B cell (primary cell): ENCODE measurements at regions not wholly inside any gene's neighbourhood (a gene's known extent, or its start where the extent isn't known, plus 50 kb on each side); places are given as distances from the start of the nearest gene placed in this dataset.
A peak's percentile ranks its signal among the peaks of the same experiment; 100 is the strongest.

Source experiments
- ATAC-seq: fragments of 200-7000 bp; cut with Tn5 transposase; one replicate; pipeline ENCODE4 v1.10.0; 2021; ENCODE audit warnings: low read depth, mild to moderate bottlenecking, moderate number of reproducible peaks, moderate library complexity
- CTCF ChIA-PET: fragments of 350-600 bp; sonication (Branson Sonifier 250); formaldehyde crosslinking; loops from one replicate; lab custom pipeline; 2021; ENCODE audit warnings: antibody characterized with exemption, inconsistent platforms; lab: Charles Lee
- POLR2A ChIA-PET: fragments of 350-600 bp; sonication (Branson Sonifier 250); formaldehyde crosslinking; loops from one replicate; lab custom pipeline; 2021; ENCODE audit warnings: antibody characterized with exemption; lab: Charles Lee
- DNase-seq: peaks from one replicate; pipeline ENCODE4 v3.0.0; 2013
- H2AFZ ChIP-seq: 2 replicates; pipeline ENCODE4 v1.6.1; 2012; ENCODE audit warnings: mild to moderate bottlenecking, low read depth, low read length; ENCODE audit not compliant: insufficient read depth, poor library complexity, severe bottlenecking
- H3K27ac ChIP-seq, 2 donors: 1 replicate in 1 of 2; 2 replicates in 1 of 2; pipeline ENCODE4 v1.5.1; 2012 to 2013; ENCODE audit warnings: low read length in 2 of 2, mild to moderate bottlenecking in 2 of 2, moderate library complexity in 1 of 2
- H3K27me3 ChIP-seq, 4 experiments: fragments of 200-600 bp in 1 of 4; sonication (generic) in 1 of 4; replicated peaks in 1 of 4; 1 replicate in 2 of 4; 2 replicates in 2 of 4; pipeline versions ENCODE4 v1.6.1 to v1.7.0; 2013 to 2016; ENCODE audit warnings: low read length in 3 of 4, mild to moderate bottlenecking in 2 of 4, mixed read lengths in 1 of 4, moderate library complexity in 1 of 4; ENCODE audit not compliant: insufficient read depth in 4 of 4, control insufficient read depth in 3 of 4; ENCODE audit errors: control extremely low read depth in 1 of 4
- H3K36me3 ChIP-seq, 2 experiments: replicated peaks in 1 of 2; 1 replicate in 1 of 2; 2 replicates in 1 of 2; pipeline versions ENCODE4 v1.6.1 to v1.7.1; 2013; ENCODE audit warnings: low read length in 1 of 2; ENCODE audit not compliant: insufficient read depth in 2 of 2, control insufficient read depth in 1 of 2; ENCODE audit errors: control extremely low read depth in 1 of 2, extremely low read depth in 1 of 2
- H3K4me1 ChIP-seq, 2 donors: fragments of 200-600 bp in 1 of 2; sonication (generic) in 1 of 2; 1 replicate in 1 of 2; 2 replicates in 1 of 2; pipeline versions ENCODE4 v1.5.1 to v1.6.1; 2013 to 2017; ENCODE audit warnings: low read length in 2 of 2; ENCODE audit not compliant: control insufficient read depth in 2 of 2, insufficient read depth in 2 of 2
- H3K4me2 ChIP-seq: replicated peaks from 2 replicates; pipeline ENCODE3; 2012; ENCODE audit warnings: mild to moderate bottlenecking, low read depth, low read length; ENCODE audit not compliant: poor library complexity, severe bottlenecking
- H3K4me3 ChIP-seq, 5 experiments: fragments of 200-600 bp in 1 of 5; sonication (generic) in 1 of 5; 1 replicate in 3 of 5; 2 replicates in 2 of 5; pipeline versions ENCODE4 v1.5.1 to v1.7.0; 2011 to 2016; ENCODE audit warnings: low read length in 4 of 5, mild to moderate bottlenecking in 4 of 5, low read depth in 2 of 5, control low read depth in 1 of 5, moderate library complexity in 1 of 5; ENCODE audit not compliant: insufficient read depth in 1 of 5; ENCODE audit errors: control extremely low read depth in 1 of 5, extremely low read depth in 1 of 5
- H3K79me2 ChIP-seq: fragments of 200-600 bp; sonication (generic); one replicate; pipeline ENCODE4 v1.6.0; 2016; ENCODE audit warnings: low read length; ENCODE audit not compliant: control insufficient read depth, insufficient read depth
- H3K9ac ChIP-seq: fragments of 200-600 bp; sonication (generic); 2 replicates; pipeline ENCODE4 v1.6.1; 2017; ENCODE audit warnings: mild to moderate bottlenecking, low read length, moderate library complexity
- H3K9me3 ChIP-seq, 3 donors: one replicate each; pipeline versions ENCODE4 v1.6.1 to v1.7.1; 2013; ENCODE audit warnings: low read length in 2 of 3; ENCODE audit not compliant: control insufficient read depth in 2 of 3, insufficient read depth in 1 of 3; ENCODE audit errors: control extremely low read depth in 1 of 3
- H4K20me1 ChIP-seq: 2 replicates; pipeline ENCODE4 v1.6.0; 2012; ENCODE audit warnings: mild to moderate bottlenecking, low read length; ENCODE audit not compliant: insufficient read depth, control insufficient read depth, poor library complexity, severe bottlenecking
- H3K27ac Mint-ChIP-seq: one replicate; pipeline ENCODE4 v1.8.0; 2021; ENCODE audit warnings: mixed read lengths
- H3K27me3 Mint-ChIP-seq: one replicate; pipeline ENCODE4 v1.8.0; 2021; ENCODE audit warnings: mixed read lengths
- H3K4me1 Mint-ChIP-seq: one replicate; pipeline ENCODE4 v1.8.0; 2021; ENCODE audit warnings: mixed read lengths
- H3K4me3 Mint-ChIP-seq: one replicate; pipeline ENCODE4 v1.8.0; 2021; ENCODE audit warnings: mixed read lengths
- H3K9me3 Mint-ChIP-seq: one replicate; pipeline ENCODE4 v1.8.0; 2022; ENCODE audit warnings: mixed read lengths; ENCODE audit not compliant: insufficient read depth
- EZH2 ChIP-seq: IDR thresholded peaks from 2 replicates; pipeline ENCODE4 v1.6.1; 2012; ENCODE audit warnings: borderline replicate concordance, low read depth, mild to moderate bottlenecking, moderate library complexity, low read length; ENCODE audit not compliant: insufficient read depth, poor library complexity, severe bottlenecking
- WGBS: methylation state at CpG from one replicate; pipeline ENCODE4 v1.1.5; 2013; ENCODE audit warnings: missing lambda C conversion rate; ENCODE audit not compliant: insufficient coverage; 5-methylcytosine and 5-hydroxymethylcytosine counted together
- intact Hi-C: fragments of 100-400 bp; cut with micrococcal nuclease; formaldehyde crosslinking; loops from one replicate; pipeline ENCODE4 v1.10.0; 2022
- TF ChIP-seq, protein P1 (sequence below): fragments of 200-600 bp; IDR thresholded peaks from one replicate; pipeline ENCODE4 v1.8.0; 2022; ENCODE audit warnings: antibody characterized with exemption, mild to moderate bottlenecking

DNA sequence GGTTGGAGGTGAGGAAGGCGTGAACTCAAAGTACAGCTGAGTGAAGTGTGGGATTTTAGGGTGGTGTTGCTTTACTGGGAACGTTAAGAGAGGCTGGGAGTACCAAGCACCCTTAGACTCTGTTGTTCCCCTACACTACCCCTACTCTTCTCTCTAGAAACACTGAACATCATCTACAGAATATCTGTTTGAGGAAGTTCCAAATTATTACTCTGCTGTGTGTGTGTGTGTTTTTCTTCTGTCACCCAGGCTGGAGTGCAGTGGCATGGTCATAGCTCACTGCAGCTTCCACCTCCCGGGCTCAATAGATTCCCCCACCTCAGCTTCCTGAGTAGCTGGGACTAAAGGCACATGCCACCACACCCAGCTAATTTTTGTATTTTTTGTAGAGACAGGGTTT, 76.7 kb upstream of the AP1S2 start:
- H3K4me2 ChIP-seq = no peak overlapping the region
- no peak overlapping the region for H3K27ac ChIP-seq
- ATAC-seq (no peak), DNase-seq (no peak)
- ChIA-PET CTCF (interaction anchor here (1.1 kb wide), 1 partner anchor 58 kb away, joined by 3 read pairs; no protein-coding TSS in a partner anchor), POLR2A (no interaction called here)
- WGBS = no CpG with 5 or more reads among the region's 3 CpGs
- Mint-ChIP-seq H3K4me1 (peaks cover 13% of the 10 kb centered on the region), H3K9me3 (no peaks in the 10 kb centered on the region), H3K27ac (no peak overlapping the region), H3K4me3 (no peak overlapping the region), H3K27me3 (no peaks in the 10 kb centered on the region)
- no peaks in the 10 kb centered on the region for H4K20me1 ChIP-seq
- no peak overlapping the region for H2AFZ ChIP-seq
- H3K9me3 ChIP-seq = no peaks in the 10 kb centered on the region
- H3K27me3 ChIP-seq = peaks cover 0 to 11% (median 0%) of the 10 kb centered on the region in 4 experiments
- no peaks in the 10 kb centered on the region for H3K79me2 ChIP-seq
- intact Hi-C loops = no loop called here
- H3K9ac ChIP-seq = no peak overlapping the region
- H3K36me3 ChIP-seq = no peaks in the 10 kb centered on the region
- H3K4me3 ChIP-seq = no peak overlapping the region
- peaks cover 13% of the 10 kb centered on the region in 2 donors for H3K4me1 ChIP-seq
- TF ChIP-seq EZH2 = no peak
- TF ChIP-seq, protein P1, sequence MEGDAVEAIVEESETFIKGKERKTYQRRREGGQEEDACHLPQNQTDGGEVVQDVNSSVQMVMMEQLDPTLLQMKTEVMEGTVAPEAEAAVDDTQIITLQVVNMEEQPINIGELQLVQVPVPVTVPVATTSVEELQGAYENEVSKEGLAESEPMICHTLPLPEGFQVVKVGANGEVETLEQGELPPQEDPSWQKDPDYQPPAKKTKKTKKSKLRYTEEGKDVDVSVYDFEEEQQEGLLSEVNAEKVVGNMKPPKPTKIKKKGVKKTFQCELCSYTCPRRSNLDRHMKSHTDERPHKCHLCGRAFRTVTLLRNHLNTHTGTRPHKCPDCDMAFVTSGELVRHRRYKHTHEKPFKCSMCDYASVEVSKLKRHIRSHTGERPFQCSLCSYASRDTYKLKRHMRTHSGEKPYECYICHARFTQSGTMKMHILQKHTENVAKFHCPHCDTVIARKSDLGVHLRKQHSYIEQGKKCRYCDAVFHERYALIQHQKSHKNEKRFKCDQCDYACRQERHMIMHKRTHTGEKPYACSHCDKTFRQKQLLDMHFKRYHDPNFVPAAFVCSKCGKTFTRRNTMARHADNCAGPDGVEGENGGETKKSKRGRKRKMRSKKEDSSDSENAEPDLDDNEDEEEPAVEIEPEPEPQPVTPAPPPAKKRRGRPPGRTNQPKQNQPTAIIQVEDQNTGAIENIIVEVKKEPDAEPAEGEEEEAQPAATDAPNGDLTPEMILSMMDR = no peak

DNA sequence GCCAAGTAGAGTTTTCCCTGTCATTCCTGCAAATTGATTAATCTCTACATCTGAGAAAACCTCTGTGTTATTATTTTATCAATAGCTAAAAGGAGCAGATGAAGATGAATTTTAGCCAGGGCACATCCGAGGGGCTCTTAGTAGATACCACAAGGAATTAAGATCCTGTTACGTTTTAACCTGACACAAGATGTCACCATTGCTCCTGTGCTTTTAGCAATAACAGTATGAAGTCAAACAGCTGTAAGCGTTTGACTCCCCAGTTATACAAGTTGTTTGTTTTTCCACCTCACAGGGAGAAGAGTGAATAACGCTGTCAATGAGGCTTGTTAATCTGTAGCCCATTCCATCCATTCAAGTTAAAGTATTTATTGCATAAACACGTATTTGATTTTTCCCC, 76.0 kb upstream of the AP1S2 start:
- intact Hi-C loops = no loop called here
- peaks cover 13% of the 10 kb centered on the region in 2 donors for H3K4me1 ChIP-seq
- H3K27me3 ChIP-seq = peaks cover 0 to 11% (median 0%) of the 10 kb centered on the region in 4 experiments
- H3K9me3 ChIP-seq = no peaks in the 10 kb centered on the region
- no peaks in the 10 kb centered on the region for H3K9me3 Mint-ChIP-seq
- no peak overlapping the region for H3K4me2 ChIP-seq
- H3K9ac ChIP-seq = no peak overlapping the region
- no peak overlapping the region for H3K4me3 Mint-ChIP-seq
- no CpG with 5 or more reads among the region's 5 CpGs for WGBS
- H4K20me1 ChIP-seq = no peaks in the 10 kb centered on the region
- ATAC-seq (no peak), DNase-seq (peak; percentile 17)
- H3K4me1 Mint-ChIP-seq = peaks cover 13% of the 10 kb centered on the region
- H3K36me3 ChIP-seq = no peaks in the 10 kb centered on the region
- POLR2A ChIA-PET = no interaction called here
- no peak overlapping the region for H3K27ac ChIP-seq
- H2AFZ ChIP-seq = no peak overlapping the region
- TF ChIP-seq, protein P1 = no peak
- TF ChIP-seq EZH2 = no peak
- CTCF ChIA-PET = interaction anchor here (0.5 to 1.1 kb wide), 3 partner anchors 59 to 483 kb away, joined by 3 to 4 read pairs (median 4); partner anchors contain the start of gene AP1S2
- H3K27ac Mint-ChIP-seq = no peak overlapping the region
- H3K79me2 ChIP-seq = no peaks in the 10 kb centered on the region
- H3K27me3 Mint-ChIP-seq = no peaks in the 10 kb centered on the region
- no peak overlapping the region for H3K4me3 ChIP-seq
